Kidney glomerular epithelial cell (primary cell): ENCODE measurements at regions not wholly inside any gene's neighbourhood (a gene's known extent, or its start where the extent isn't known, plus 50 kb on each side); places are given as distances from the start of the nearest gene placed in this dataset.

Experiments used
- DNase-seq: peaks from one replicate; lab custom pipeline; 2025; lab: John Stamatoyannopoulos, UW

- no peak for DNase-seq
Observed at GRCh38 chr5:28500511-28500910, 1462.1 kb upstream of the CDH9 start.

GRCh38 chr5:28499766-28500290 is 1461.4 kb upstream of the CDH9 start:
- peak; percentile 56 for DNase-seq

- DNase-seq, result no peak
Observed at GRCh38 chr5:28495876-28496275, 1457.5 kb upstream of the CDH9 start.

- no peak for DNase-seq
Observed at GRCh38 chr5:28493456-28493855, 1455.1 kb upstream of the CDH9 start.

GRCh38 chr5:28488752-28489151 is 1450.4 kb upstream of the CDH9 start:
- DNase-seq, result no peak

- DNase-seq, result no peak
Observed at GRCh38 chr5:28483327-28484025, 1445.1 kb upstream of the CDH9 start.

GRCh38 chr5:28473531-28474107 is 1435.2 kb upstream of the CDH9 start:
- DNase-seq, result peak; percentile 9

- no peak for DNase-seq
Observed at GRCh38 chr5:28468166-28468565, 1429.8 kb upstream of the CDH9 start.

GRCh38 chr5:28463728-28464127 is 1425.3 kb upstream of the CDH9 start:
- no peak for DNase-seq

- no peak for DNase-seq
Observed at GRCh38 chr5:28451483-28451882, 1413.1 kb upstream of the CDH9 start.

GRCh38 chr5:28450997-28451396 is 1412.6 kb upstream of the CDH9 start:
- DNase-seq, result no peak

GRCh38 chr5:28448791-28449190 is 1410.4 kb upstream of the CDH9 start:
- no peak for DNase-seq

GRCh38 chr5:28430565-28431178 is 1392.3 kb upstream of the CDH9 start:
- peak; percentile 49 for DNase-seq

GRCh38 chr5:28421141-28421540 is 1382.8 kb upstream of the CDH9 start:
- DNase-seq, result no peak

- DNase-seq, result no peak
Observed at GRCh38 chr5:28415791-28416443, 1377.5 kb upstream of the CDH9 start.

- no peak for DNase-seq
Observed at GRCh38 chr5:28414619-28415018, 1376.2 kb upstream of the CDH9 start.

- no peak for DNase-seq
Observed at GRCh38 chr5:28408651-28409050, 1370.3 kb upstream of the CDH9 start.

GRCh38 chr5:28408186-28408585 is 1369.8 kb upstream of the CDH9 start:
- peak; percentile 75 for DNase-seq

GRCh38 chr5:28404363-28405071 is 1366.1 kb upstream of the CDH9 start:
- DNase-seq, result no peak

- peak; percentile 33 for DNase-seq
Observed at GRCh38 chr5:28403846-28404245, 1365.5 kb upstream of the CDH9 start.

GRCh38 chr5:28402590-28403301 is 1364.4 kb upstream of the CDH9 start:
- no peak for DNase-seq
